Vagina (tissue), 2 donors: ENCODE measurements at regions not wholly inside any gene's neighbourhood (a gene's known extent, or its start where the extent isn't known, plus 50 kb on each side); places are given as distances from the start of the nearest gene placed in this dataset.

Source experiments
- CTCF ChIP-seq, 3 experiments: fragments of 450-650 bp in 2 of 3; fragments of 200-600 bp in 1 of 3; sonication (generic) in 1 of 3; IDR thresholded peaks; one replicate each; pipeline ENCODE4 v1.5.1; 2017 to 2019; ENCODE audit warnings: antibody characterized with exemption in 3 of 3, mild to moderate bottlenecking in 2 of 3, moderate library complexity in 2 of 3
- POLR2A ChIP-seq, 2 donors: fragments of 450-650 bp; IDR thresholded peaks; one replicate each; pipeline ENCODE4 v1.6.1; 2017; ENCODE audit warnings: antibody characterized with exemption in 2 of 2, mild to moderate bottlenecking in 2 of 2, moderate library complexity in 2 of 2

GRCh38 chr14:66432334-66432733 lies 53.8 kb upstream of the CCDC196 start:
- TF ChIP-seq CTCF (IDR thresholded peaks at IDR 0.05) (no peak), POLR2A (IDR thresholded peaks at IDR 0.05) (no peak)
